ENCODE measurements at regions not wholly inside any gene's neighbourhood (a gene's known extent, or its start where the extent isn't known, plus 50 kb on each side); places are given as distances from the start of the nearest gene placed in this dataset.

GRCh38 chr15:95987299-95987698, 343.2 kb upstream of the NR2F2 start:
- TF ChIP-seq CTCF (IDR thresholded peaks at IDR 0.05), result no peak
- no peak for TF ChIP-seq POLR2A (IDR thresholded peaks at IDR 0.05)
